Ovary (tissue), 7 donors: ENCODE measurements at regions not wholly inside any gene's neighbourhood (a gene's known extent, or its start where the extent isn't known, plus 50 kb on each side); places are given as distances from the start of the nearest gene placed in this dataset.

Experiments used
- DNase-seq, 5 donors: peaks; one replicate each; pipeline ENCODE4 v3.0.0-alpha.2; 2019 to 2020
- H3K27ac ChIP-seq, 2 donors: fragments of 200-600 bp; one replicate each; pipeline versions ENCODE4 v1.5.1 to v1.8.0; 2019 to 2022
- H3K27me3 ChIP-seq: fragments of 200-600 bp; one replicate; pipeline ENCODE4 v1.8.0; 2022
- H3K36me3 ChIP-seq: fragments of 200-600 bp; sonication (generic); one replicate; pipeline ENCODE4 v1.5.1; 2019
- H3K4me1 ChIP-seq: one replicate; pipeline ENCODE4 v1.8.1; 2013; ENCODE audit warnings: mild to moderate bottlenecking, moderate library complexity; ENCODE audit not compliant: insufficient read depth
- H3K4me3 ChIP-seq: fragments of 200-600 bp; sonication (generic); one replicate; pipeline ENCODE4 v1.5.1; 2017
- H3K9me3 ChIP-seq, 2 donors: fragments of 200-600 bp in 1 of 2; sonication (generic) in 1 of 2; one replicate each; pipeline versions ENCODE4 v1.5.1 to v1.8.1; 2013 to 2019; ENCODE audit warnings: mild to moderate bottlenecking in 1 of 2, moderate library complexity in 1 of 2
- EP300 ChIP-seq: sonication (generic); formaldehyde crosslinking; IDR thresholded peaks from one replicate; pipeline ENCODE4 v1.6.1; 2017; ENCODE audit warnings: antibody characterized with exemption
- POLR2A ChIP-seq: fragments of 450-650 bp; IDR thresholded peaks from one replicate; pipeline ENCODE4 v1.6.1; 2017; ENCODE audit warnings: antibody characterized with exemption, mild to moderate bottlenecking, moderate library complexity
- WGBS, 3 donors: extraction: QIAGEN DNeasy Blood & Tissue Kit in 1 of 3; methylation state at CpG; one replicate each; pipeline versions ENCODE4 v1.1.5 to v1.1.7; 2013 to 2017; 5-methylcytosine and 5-hydroxymethylcytosine counted together
- intact Hi-C, 4 donors: fragments of 100-400 bp; cut with DNase I; formaldehyde crosslinking; loops; one replicate each; pipeline versions ENCODE4 v1.11.0 to v1.15.1; 2022 to 2023
- TF ChIP-seq, protein P1 (sequence below), 3 donors: fragments of 450-650 bp in 2 of 3; fragments of 200-600 bp in 1 of 3; IDR thresholded peaks; one replicate each; pipeline versions ENCODE4 v1.5.1 to v1.8.0; 2016 to 2022; ENCODE audit warnings: antibody characterized with exemption in 3 of 3, mild to moderate bottlenecking in 1 of 3
- donor health status: DM: no; HTN: no; CAD: no; lungs with moderate emphysema.
- donor health status: DM: no; HTN: no; CAD: no.
- donor health status: Bipolar disorder and iron deficiency.
- donor health status: DM: no; HTN: no; CAD: no.
- donor health status: DM: yes; HTN: yes; CAD: no.

DNA sequence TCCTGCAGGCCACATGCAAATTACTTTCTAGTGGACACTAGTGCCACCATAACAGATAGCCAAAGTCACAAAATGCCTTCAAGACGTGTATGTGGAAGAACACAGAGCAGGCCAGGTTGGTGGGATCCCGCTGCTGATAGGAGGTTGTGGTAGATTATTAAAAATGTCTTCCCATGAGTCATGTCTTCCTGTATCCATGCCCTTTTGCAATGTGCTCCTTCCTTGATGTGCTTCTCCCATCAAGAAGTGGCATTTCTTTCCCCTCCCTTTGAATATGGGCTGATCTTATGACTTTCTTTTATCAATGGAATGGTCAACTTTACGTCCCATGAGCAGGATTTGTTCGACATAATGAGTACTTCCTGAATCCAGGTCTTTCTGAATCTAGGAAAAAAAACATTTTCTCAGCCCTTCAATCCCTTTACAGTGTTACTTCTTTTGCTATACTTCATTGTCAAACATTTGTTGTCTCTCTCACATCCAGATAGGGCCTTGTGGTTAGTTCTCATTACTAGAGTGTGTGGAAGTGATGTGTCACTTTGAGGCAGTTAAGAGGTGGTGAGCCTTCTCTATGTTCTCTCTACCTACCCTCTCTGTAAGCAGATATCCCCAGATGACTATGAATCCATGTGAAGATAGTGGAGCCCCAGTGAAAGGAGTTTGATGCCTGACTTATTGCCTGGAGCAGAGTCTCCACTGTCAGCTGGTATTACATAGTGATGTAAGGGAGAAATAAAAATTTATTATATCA is 519.2 kb upstream of the DIPK2B start:
- H3K9me3 ChIP-seq, result no peaks in the 10 kb centered on the region
- no peaks in the 10 kb centered on the region for H3K27me3 ChIP-seq
- H3K27ac ChIP-seq, result no peak overlapping the region
- H3K4me1 ChIP-seq, result no peaks in the 10 kb centered on the region
- TF ChIP-seq, protein P1, sequence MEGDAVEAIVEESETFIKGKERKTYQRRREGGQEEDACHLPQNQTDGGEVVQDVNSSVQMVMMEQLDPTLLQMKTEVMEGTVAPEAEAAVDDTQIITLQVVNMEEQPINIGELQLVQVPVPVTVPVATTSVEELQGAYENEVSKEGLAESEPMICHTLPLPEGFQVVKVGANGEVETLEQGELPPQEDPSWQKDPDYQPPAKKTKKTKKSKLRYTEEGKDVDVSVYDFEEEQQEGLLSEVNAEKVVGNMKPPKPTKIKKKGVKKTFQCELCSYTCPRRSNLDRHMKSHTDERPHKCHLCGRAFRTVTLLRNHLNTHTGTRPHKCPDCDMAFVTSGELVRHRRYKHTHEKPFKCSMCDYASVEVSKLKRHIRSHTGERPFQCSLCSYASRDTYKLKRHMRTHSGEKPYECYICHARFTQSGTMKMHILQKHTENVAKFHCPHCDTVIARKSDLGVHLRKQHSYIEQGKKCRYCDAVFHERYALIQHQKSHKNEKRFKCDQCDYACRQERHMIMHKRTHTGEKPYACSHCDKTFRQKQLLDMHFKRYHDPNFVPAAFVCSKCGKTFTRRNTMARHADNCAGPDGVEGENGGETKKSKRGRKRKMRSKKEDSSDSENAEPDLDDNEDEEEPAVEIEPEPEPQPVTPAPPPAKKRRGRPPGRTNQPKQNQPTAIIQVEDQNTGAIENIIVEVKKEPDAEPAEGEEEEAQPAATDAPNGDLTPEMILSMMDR (IDR thresholded peaks at IDR 0.05), result no peak
- no peak for TF ChIP-seq POLR2A
- no peak for TF ChIP-seq EP300
- H3K36me3 ChIP-seq, result no peaks in the 10 kb centered on the region
- intact Hi-C loops, result no loop called here
- WGBS, 3 donors, result 69 to 80% (median 78%) methylated on average over 4 of the region's 4 CpGs
- DNase-seq, result no peak
- H3K4me3 ChIP-seq, result no peak overlapping the region

DNA sequence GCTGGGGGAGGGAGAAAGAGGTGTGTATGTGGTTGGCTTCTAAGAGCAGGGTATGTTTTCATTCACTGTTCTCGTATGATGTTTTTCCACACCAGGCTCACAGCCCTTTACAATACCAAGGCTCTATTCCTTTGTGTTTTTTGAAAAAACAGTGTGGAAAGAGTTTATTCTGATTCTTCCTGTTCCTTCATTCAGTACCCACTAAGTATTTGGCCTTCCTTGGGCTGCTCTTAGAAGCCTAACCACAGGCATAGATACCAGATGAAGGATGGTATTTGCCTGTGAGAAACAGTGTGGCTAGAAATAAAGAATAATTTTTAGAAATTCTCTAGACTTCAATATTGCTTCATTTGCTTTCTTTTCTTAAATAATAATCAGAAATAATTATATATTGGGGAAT is 518.0 kb upstream of the DIPK2B start:
- TF ChIP-seq, protein P1 (IDR thresholded peaks at IDR 0.05), result no peak
- TF ChIP-seq POLR2A (no peak), EP300 (no peak)
- intact Hi-C loops, result no loop called here
- Histone ChIP-seq H3K27ac (no peak overlapping the region), H3K4me3 (no peak overlapping the region), H3K9me3 (no peaks in the 10 kb centered on the region), H3K4me1 (no peaks in the 10 kb centered on the region), H3K36me3 (no peaks in the 10 kb centered on the region), H3K27me3 (no peaks in the 10 kb centered on the region)
- WGBS, 3 donors, result 73 to 79% (median 73%) methylated on average over 1 of the region's 1 CpG
- no peak for DNase-seq

DNA sequence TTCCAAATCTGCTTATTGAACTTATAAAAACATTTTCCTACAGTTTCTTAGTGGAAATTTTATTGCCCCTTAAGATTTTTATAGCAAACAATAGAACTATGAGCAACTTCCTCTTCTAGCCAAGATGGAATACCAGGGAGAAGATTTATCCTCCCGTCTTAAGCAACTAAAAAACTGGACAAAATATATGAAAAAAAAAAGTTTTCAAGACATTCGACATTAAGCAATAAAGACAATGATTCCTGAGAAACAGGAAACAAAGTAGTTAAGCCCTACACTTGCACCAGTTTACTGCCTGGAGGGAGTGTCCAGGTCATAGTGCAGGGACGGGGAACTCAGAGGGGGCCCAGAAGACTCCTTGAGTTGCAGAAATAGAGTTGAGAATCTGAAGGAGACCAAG is 516.1 kb upstream of the DIPK2B start:
- DNase-seq, result no peak
- intact Hi-C loops, result no loop called here
- TF ChIP-seq, protein P1 (IDR thresholded peaks at IDR 0.05), result no peak
- no peak for TF ChIP-seq EP300
- TF ChIP-seq POLR2A, result no peak
- H3K27me3 ChIP-seq, result no peaks in the 10 kb centered on the region
- no peaks in the 10 kb centered on the region for H3K9me3 ChIP-seq
- H3K36me3 ChIP-seq, result no peaks in the 10 kb centered on the region
- WGBS, 3 donors, result 54 to 60% (median 58%) methylated on average over 3 of the region's 3 CpGs
- H3K4me1 ChIP-seq, result no peaks in the 10 kb centered on the region
- no peak overlapping the region for H3K27ac ChIP-seq
- H3K4me3 ChIP-seq, result no peak overlapping the region

DNA sequence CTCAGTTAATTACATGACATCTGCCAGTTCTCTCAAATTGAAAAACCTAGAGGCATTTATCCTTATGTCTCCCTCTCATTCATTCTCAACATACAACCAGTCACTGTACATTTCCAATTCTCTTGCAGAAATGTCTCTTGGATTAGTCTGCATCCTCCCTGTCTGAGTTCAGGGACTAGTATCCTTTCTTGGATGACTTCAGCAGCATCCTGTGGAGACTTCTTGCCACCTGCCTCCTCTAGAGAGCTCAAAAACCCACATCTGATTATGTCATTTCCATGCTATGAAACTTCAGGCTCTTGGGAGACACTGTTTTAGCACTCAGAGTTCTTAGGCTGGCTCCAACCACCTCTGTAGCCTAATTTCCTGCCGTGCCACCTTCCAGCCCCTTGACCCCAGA is 515.1 kb upstream of the DIPK2B start:
- Histone ChIP-seq H3K4me3 (no peak overlapping the region), H3K9me3 (no peaks in the 10 kb centered on the region), H3K36me3 (no peaks in the 10 kb centered on the region), H3K4me1 (no peaks in the 10 kb centered on the region), H3K27me3 (no peaks in the 10 kb centered on the region), H3K27ac (no peak overlapping the region)
- 60 to 71% (median 70%) methylated on average over 1 of the region's 1 CpG for WGBS, 3 donors
- TF ChIP-seq, protein P1 (IDR thresholded peaks at IDR 0.05), result no peak
- no peak for TF ChIP-seq EP300
- no peak for TF ChIP-seq POLR2A
- intact Hi-C loops, result no loop called here
- DNase-seq, result no peak
